NCI-H146 (cell line): ENCODE measurements at regions not wholly inside any gene's neighbourhood (a gene's known extent, or its start where the extent isn't known, plus 50 kb on each side); places are given as distances from the start of the nearest gene placed in this dataset.
"Not testable (repeated sequence)": the region's sequence is repeated elsewhere in the genome, so short reads cannot be mapped to it uniquely, and the experiment has no call there.

Experiments used
- DNase-seq: peaks from one replicate; lab custom pipeline; 2025; lab: John Stamatoyannopoulos, UW

DNA sequence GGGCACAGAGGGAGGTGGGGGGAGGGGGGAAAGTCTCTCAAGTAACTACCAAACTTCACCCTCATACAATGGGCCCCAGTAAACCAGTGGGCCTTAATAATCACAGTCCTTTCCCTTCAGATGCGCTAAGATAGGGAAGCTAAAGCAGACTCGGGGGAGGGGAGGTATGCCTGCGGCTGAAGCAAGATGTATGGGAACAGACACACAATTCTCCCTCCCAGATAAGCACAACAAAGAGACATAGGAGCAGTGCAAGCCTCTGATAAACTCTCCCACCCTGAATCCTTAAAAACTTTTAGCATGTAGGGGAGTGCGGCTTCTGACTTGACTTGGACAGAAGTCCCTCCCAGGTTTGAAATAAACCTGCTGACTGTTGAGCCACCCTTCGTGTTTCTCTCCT lies 54.7 kb downstream of the PROP1 start:
- not testable (repeated sequence) for DNase-seq

DNA sequence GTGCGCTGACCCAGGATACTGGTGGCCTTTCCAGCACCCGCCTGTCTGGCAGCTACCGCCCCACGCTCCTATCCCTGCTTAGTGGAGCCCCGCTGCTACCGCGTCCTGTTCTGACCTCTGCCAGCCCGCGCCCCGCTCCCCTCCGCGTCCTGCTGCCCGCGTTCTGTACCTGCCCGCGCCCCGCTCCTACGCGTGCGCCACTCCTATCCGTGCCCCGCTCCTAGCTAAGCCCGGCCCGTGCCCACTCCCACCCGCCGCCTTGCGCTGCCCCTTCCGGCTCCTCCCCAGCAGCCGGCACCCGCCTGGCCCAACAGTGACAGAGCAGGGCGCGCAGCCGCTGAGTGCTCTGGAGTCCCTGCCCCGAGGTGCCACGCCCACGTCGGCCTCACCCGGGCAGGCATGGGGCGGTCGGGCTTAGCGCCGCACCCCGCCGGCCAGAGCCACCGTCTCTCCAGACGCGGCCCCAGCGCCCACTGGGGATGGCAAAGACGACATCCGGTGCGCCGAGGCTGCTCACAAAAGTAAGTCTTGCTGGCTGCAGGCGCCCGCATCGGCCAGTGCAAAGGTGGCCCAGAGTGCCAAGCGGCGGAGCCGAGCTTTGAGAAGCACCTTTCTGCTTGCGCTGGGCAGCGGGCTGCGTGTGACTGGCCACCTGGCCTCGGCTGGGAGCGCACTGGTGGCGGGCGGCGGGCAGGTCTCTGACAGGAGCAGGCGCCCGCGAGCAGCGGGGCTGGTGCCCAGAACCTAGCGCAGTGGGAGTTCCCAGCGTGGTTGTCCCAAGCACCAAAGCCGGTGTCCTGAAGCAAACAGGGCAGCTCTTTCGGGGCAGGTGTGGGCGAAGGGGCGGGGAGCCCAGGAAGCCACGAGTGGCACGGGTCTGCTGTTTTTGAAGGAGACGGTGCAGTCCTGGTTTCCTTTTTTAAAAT lies 56.5 kb downstream of the PROP1 start:
- DNase-seq = peak; percentile 62

DNA sequence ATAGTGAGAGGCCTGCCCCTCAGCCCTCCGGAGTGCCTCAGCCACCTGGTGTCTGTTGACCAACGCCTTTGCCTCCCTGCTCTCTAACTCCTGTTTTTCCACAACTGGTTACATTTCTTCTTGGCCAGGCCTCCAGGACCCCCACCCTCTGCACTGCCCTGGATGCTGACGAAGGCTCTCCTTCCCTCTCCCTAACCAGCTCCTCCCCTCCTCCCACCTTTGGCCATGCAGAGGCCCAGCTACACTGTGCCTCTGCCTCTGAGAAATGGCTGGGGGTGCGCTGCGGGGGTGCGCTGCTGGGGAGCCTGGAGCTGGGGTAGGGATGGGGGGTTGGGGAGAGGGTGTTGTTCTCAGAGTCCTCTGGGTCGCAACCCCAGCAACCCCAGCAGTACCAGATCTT lies 57.3 kb downstream of the PROP1 start:
- DNase-seq = not testable (repeated sequence)

DNA sequence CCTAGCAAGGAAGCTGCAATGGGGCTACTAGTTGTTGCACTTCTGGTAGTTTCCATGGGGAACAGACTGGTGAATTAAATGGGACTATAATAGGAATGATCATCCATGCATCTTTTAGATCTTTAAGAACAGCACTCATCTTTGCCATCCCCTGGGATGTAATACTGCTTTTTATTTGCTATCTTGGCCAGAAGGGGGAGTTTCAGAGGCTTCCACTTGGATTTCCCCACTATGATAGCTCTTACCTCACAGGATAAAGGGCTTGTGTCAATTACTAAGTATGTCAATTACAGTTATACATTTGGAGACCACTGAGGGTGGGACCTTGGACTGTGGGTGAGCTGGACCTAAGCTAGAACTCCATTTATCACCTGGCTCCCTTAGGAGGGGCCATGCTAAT lies 61.8 kb downstream of the PROP1 start:
- not testable (repeated sequence) for DNase-seq

DNA sequence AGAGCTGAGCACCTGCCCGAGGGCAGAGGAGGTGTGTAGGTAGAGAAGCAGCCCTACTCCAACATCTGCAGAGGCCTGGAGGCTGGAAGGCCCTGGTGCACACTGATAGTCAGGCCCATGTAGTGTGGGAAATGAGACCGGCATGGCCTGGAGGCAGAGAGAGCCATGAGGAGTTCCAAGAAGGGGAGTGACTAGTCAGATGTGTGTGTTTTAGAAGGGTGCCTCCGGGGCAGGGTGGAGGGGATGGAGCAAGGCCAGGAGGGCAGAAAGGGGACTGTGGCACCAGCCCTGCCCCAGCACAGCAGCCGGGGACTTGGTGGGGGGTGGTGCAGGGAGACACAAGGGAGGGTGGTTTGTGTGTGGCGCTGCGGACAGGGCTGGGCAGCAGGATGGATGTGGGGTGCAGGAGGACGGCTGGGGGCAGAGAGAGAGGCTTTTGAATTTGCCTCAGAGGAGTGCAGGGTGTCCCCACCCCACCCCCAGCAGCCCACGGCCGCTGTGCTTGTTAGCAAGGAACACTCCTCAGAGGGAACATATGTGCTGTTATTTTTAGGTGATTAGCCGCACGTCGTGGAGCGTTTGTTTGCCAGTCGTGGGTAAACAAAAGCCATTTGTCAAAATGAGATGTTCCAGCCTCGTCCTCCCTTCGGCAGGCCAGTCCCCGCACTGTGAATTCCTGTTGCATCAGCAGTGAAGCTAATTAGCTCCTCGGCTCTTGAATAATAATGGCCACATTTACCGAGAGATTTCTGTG lies 65.6 kb downstream of the PROP1 start:
- DNase-seq = peak; percentile 41

- DNase-seq = not testable (repeated sequence)
Observed at GRCh38 chr5:177929618-177930017, 66.4 kb downstream of the PROP1 start.

- DNase-seq = not testable (repeated sequence)
Observed at GRCh38 chr5:177927500-177927899, 68.5 kb downstream of the PROP1 start.

- not testable (repeated sequence) for DNase-seq
Observed at GRCh38 chr5:177924577-177924976, 71.5 kb downstream of the PROP1 start.

DNA sequence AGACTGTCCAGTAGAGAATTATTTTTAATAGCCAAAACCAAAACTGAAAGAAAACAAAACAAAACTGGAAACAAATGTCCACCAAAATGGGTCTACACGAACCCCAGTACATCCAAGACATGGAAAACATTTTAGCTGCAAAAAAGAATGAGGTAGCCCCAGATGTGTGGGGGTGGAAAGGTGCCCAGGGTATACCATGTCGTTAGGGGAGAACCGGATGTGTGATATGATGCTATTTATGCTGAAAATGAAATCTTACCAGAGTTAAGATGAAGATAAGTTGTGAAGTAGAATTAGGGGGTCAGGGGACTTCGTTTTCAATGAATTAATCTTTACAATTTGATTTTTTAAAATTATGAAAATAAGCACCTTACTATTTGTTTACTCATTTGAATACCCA lies 72.2 kb downstream of the PROP1 start:
- not testable (repeated sequence) for DNase-seq

- not testable (repeated sequence) for DNase-seq
Observed at GRCh38 chr5:177923189-177923588, 72.9 kb downstream of the PROP1 start.

DNA sequence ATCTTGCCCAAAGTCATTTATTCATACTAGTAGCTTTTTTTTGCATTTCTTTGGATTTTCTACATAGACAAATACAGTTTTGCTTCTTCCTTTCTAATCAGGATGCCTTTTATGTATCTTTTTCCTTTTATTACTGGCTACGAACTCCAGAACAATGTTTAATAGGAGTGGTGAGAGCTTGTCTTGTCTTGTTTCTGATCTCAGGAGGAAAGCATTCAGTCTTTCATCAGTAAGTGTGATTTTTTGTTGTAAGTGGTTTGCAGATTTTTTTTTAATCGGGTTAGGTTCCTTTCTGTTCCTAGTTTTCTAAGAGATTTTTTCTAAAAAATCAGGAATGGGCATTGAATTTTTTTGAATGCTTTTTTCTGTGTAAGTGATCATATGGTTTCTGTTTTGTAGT lies 86.8 kb downstream of the PROP1 start:
- DNase-seq = not testable (repeated sequence)

DNA sequence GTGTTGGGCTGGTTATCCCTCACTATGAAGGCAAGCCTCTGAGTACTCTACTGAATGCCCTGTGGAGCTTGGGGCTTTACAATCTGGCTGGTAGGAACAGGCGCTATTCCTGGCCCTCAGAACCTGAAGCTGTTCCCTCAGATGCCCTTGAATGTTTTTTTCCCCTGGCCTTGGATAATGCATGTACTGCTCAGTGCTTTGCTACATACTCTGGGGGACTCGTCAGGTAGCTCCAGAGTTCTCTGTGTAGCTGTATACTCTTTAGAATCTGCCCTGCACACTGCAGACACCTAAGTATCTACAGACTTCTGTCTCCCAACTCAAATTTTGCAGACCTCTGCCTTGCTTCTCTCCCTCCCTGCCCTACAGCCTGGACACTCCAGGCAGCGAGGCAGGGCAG lies 93.2 kb downstream of the PROP1 start:
- not testable (repeated sequence) for DNase-seq

GRCh38 chr5:177900066-177900465 lies 96.0 kb downstream of the PROP1 start:
- DNase-seq = not testable (repeated sequence)

DNA sequence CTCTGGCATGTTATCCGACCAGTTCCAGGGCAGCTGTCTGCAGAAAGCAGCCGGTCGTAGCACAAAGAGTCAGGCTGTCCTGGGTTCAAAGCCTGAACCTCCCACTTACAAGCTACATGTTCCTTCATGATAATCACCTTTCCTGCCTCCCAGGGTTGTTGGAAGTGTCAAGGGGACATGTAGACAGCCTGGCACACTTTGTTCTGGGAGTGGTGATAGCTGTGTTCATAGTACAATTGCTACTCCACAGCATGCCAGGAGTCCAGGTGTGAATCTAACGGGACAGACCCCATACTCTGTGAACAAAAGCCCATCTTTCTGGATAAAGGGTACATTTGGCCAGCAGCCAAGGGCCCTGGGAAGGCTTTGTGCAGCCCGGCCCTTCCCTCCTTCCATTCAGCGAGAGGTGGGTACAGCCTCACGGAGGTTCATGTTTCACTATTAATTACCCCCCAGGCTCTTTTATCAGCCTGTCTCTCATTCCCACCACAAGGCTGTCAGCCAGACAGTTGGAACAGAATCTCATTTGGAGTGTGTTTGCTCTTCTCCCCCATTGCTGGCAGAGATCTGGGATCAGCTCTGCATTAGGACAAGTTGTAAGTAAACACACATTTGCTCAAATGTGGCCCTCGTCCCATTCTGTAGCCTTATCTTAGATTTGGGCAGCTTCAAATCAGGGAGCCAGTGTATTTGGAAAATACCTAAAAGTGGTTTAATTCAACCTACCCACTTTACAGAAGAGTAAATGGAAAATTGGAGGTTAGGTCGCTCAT lies 101.2 kb downstream of the PROP1 start:
- not testable (repeated sequence) for DNase-seq

GRCh38 chr5:177892357-177892665 lies 103.7 kb downstream of the PROP1 start:
- DNase-seq = not testable (repeated sequence)

- not testable (repeated sequence) for DNase-seq
Observed at GRCh38 chr5:177891547-177892356, 104.3 kb downstream of the PROP1 start.

- not testable (repeated sequence) for DNase-seq
Observed at GRCh38 chr5:177883295-177883694, 100.6 kb upstream of the FAM153A start.

GRCh38 chr5:177875900-177876238 lies 93.2 kb upstream of the FAM153A start:
- DNase-seq = not testable (repeated sequence)

DNA sequence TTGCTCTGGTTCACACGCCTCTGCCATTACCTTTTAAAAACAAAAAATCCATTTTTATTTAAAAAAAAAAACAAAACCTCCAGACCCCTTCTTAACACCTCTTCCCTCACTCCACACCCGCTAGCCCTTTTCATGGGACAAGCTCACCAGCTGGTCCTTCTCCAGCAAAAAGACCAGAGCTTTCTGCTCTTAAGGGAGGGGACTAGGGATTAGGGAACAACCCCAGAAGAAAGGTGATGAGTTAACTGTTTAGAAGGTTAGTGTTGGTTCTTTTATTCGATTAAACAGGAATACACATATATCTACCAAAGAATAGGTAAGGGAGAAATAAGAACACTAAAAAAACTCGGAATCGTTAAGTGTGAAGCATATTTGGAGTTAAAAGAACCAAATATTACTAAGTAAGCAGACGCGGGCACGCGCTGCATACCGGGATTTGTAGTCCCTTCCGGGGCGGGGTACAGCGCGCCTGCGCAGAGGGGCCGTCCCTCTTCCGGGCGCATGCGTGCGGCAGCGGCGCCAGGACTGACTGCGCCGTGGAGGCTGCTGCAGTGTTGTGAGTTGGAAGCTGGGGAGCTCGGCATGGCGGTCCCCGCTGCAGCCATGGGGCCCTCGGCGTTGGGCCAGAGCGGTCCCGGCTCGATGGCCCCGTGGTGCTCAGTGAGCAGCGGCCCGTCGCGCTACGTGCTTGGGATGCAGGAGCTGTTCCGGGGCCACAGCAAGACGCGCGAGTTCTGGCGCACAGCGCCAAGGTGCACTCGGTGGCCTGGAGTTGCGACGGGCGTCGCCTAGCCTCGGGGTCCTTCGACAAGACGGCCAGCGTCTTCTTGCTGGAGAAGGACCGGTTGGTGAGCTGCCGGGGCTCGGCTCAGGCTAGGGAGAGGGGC lies 92.6 kb upstream of the FAM153A start:
- not testable (repeated sequence) for DNase-seq

DNA sequence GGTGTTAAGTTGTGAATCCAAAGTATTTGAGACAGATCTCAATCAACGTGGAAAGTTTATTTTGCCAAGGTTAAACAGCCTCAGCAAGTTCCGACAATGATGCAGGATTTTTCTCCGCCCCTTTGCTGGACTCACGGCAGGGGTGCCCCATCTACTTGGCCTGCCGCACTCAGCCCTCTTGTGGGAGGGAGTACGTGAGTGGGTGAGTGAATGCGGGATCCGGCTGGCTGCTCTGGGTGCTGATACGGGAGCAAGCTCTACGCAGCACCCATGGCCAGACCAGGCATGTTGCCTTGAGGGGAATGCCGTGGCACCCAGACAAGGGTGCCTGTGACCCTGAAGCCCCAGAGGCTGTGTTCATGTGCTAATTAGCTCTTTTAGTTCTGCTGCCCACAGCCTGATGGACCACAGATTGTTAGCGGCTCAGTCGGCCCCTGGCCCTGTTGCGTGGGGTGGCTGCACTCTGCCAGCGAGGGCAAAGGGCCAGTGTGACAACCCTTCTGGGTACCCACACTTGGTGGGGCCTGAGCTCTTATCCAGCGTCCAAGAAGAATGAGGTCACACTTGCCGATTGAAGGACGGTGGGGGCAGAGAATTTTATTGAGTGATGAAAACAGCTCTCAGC lies 81.2 kb upstream of the FAM153A start:
- not testable (repeated sequence) for DNase-seq
